ENCODE measurements at regions not wholly inside any gene's neighbourhood (a gene's known extent, or its start where the extent isn't known, plus 50 kb on each side); places are given as distances from the start of the nearest gene placed in this dataset.

DNA sequence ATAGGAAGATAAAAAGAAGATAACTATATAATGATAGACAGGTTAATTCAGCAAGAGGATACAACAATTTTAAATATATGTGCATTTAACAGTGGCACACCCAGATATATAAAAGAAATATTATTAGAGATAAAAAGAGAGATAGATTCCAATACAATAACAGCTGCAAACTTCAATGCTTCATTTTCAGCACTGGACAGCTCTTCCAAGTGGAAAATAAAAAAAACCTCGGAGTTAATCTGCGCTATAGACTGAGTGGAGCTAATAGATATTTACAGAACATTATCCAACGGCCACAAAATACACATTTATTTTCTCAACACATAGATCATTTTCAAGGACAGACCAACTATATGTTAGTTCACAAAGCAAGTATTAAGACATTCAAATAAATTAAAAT, 1229.5 kb upstream of the CDH6 start:
- DNase-seq, result no peak

DNA sequence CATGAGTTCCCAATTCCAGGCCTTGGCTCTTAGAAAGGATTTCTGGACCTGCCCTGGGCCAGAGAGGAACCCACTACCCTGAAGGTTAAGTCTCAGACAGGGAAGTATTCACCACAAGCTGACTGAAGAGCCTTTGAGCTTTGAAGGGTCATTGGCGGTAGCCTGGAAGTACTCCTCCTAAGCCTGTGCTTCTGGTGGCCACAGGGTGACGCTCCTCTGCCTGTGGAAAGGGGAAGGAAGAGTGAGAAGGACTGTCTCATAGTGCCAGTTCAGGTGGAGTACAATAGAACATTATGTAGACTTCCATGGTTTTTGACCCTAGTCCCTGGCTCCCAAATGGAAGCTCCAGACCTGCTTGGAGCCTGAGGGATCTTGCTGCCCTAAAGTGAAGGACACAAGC, 1233.2 kb upstream of the CDH6 start:
- Histone ChIP-seq H3K27ac (no peak overlapping the region), H3K4me3 (no peak overlapping the region), H3K36me3 (ENCODE audit: low read depth, missing control alignments) (no peaks in the 10 kb centered on the region), H3K4me1 (no peaks in the 10 kb centered on the region), H3K9me3 (no peaks in the 10 kb centered on the region), H3K27me3 (no peaks in the 10 kb centered on the region)
- 85 to 89% methylated on average over 2 of the region's 2 CpGs for WGBS, 2 donors
- intact Hi-C loops (cut with DNase I; ENCODE audit: low total_unique reads), result no loop called here
- no peak for DNase-seq
- TF ChIP-seq, protein P1, sequence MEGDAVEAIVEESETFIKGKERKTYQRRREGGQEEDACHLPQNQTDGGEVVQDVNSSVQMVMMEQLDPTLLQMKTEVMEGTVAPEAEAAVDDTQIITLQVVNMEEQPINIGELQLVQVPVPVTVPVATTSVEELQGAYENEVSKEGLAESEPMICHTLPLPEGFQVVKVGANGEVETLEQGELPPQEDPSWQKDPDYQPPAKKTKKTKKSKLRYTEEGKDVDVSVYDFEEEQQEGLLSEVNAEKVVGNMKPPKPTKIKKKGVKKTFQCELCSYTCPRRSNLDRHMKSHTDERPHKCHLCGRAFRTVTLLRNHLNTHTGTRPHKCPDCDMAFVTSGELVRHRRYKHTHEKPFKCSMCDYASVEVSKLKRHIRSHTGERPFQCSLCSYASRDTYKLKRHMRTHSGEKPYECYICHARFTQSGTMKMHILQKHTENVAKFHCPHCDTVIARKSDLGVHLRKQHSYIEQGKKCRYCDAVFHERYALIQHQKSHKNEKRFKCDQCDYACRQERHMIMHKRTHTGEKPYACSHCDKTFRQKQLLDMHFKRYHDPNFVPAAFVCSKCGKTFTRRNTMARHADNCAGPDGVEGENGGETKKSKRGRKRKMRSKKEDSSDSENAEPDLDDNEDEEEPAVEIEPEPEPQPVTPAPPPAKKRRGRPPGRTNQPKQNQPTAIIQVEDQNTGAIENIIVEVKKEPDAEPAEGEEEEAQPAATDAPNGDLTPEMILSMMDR (IDR thresholded peaks at IDR 0.05), result no peak
- TF ChIP-seq POLR2A (IDR thresholded peaks at IDR 0.05), result no peak

More for the DNA sequence above, 1229.5 kb upstream of the CDH6 start:
- Histone ChIP-seq H3K27me3 (no peaks in the 10 kb centered on the region), H3K4me1 (no peaks in the 10 kb centered on the region), H3K9me3 (no peaks in the 10 kb centered on the region), H3K4me3 (no peak overlapping the region), H3K36me3 (ENCODE audit: low read depth, missing control alignments) (no peaks in the 10 kb centered on the region), H3K27ac (no peak overlapping the region)
- WGBS, 2 donors, result 30 to 32% methylated on average over 3 of the region's 3 CpGs
- no peak for TF ChIP-seq POLR2A (IDR thresholded peaks at IDR 0.05)
- TF ChIP-seq, protein P1 (IDR thresholded peaks at IDR 0.05), result no peak
- intact Hi-C loops (cut with DNase I; ENCODE audit: low total_unique reads), result no loop called here

DNA sequence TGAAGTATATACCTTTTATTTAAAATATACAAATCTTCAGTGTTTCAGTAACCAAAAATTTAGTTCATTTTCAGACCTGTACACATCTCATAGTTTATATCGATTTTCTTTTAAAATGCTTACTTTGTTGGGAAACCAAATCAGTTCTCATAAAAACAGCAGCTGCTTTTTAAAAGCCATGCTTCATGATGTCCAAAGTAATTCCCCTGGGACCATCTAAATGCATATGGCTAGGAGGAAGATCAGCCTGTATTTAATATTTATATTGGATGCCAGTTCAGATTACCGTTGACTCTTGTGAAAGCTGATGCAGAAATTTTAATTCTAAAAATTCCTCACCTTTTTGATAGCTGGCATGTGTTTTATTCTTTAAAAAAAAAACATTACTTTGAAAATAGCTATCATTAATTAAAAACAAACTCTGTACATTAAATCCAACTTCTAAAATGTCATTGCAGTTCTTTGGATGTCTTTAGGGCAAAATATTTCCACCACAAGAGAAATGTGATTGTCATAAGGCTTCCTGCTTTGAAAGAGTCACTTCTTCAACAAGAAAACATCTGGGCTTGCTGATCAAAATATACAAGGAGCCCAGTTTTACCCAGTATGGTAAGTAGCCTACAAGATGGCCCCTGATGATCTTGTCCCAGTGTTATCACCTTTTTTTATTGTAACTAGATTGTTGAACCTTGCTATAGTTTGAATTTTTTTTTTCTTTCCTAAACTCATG, 1242.9 kb upstream of the CDH6 start:
- 80 to 84% methylated on average over 2 of the region's 2 CpGs for WGBS, 2 donors
- TF ChIP-seq, protein P1 (IDR thresholded peaks at IDR 0.05), result no peak
- no peak for TF ChIP-seq POLR2A (IDR thresholded peaks at IDR 0.05)
- no peak overlapping the region for H3K4me3 ChIP-seq
- intact Hi-C loops (cut with DNase I; ENCODE audit: low total_unique reads), result no loop called here
- no peak for DNase-seq
- no peaks in the 10 kb centered on the region for H3K9me3 ChIP-seq
- H3K36me3 ChIP-seq (ENCODE audit: low read depth, missing control alignments), result no peaks in the 10 kb centered on the region
- H3K27me3 ChIP-seq, result no peaks in the 10 kb centered on the region
- H3K27ac ChIP-seq, result no peak overlapping the region
- H3K4me1 ChIP-seq, result no peaks in the 10 kb centered on the region

DNA sequence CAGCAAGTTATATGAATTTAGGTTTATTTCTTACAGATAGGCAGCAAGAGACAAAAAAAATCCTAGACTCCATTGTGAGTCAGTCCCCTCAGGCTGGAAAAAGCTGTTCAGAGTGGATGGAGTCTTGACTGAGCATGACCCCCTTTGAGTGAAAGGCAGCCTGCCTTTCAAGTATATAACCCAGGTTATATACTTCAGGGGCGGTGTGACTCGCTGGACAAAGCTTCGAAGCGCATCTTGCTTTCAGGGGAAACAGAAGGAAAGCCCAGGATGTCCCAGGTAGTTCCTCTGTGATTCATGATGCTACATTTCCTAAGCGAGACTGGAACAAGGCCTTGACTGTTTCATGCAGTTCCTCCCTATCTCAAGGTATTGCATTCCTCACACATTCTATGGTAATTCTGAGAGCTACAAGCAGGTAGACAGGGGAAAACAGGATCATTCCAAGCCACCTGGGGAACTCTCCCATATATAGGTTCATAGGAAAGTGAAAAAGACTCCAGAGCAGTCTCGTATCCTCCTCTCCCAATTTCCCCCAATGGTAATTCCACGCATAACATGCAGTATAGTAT, 1244.1 kb upstream of the CDH6 start:
- Histone ChIP-seq H3K4me1 (no peaks in the 10 kb centered on the region), H3K27ac (no peak overlapping the region), H3K27me3 (no peaks in the 10 kb centered on the region), H3K36me3 (ENCODE audit: low read depth, missing control alignments) (no peaks in the 10 kb centered on the region), H3K4me3 (no peak overlapping the region), H3K9me3 (no peaks in the 10 kb centered on the region)
- intact Hi-C loops (cut with DNase I; ENCODE audit: low total_unique reads), result no loop called here
- WGBS, 2 donors, result 75 to 86% methylated on average over 7 of the region's 7 CpGs
- no peak for DNase-seq
- TF ChIP-seq POLR2A (IDR thresholded peaks at IDR 0.05), result no peak
- TF ChIP-seq, protein P1 (IDR thresholded peaks at IDR 0.05), result no peak

DNA sequence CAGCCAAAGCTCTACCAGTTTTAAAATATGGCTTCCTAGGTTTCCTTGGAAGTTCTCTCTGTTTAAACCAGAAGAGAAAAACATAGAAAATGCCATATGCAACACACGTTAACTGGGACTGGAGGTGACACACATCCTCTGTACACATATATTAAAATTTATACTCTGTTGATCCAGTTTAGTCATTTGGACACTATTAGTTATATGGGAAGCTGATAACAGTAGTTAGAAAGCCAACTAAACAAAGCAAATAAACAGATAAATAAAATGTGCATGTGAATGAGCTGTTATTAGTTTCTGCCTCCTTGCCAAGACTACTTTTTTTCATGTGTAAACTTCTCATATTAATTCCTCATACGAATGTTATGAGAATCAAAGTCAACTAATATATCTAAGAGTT, 1249.2 kb upstream of the CDH6 start:
- no peak for DNase-seq
- Histone ChIP-seq H3K4me3 (no peak overlapping the region), H3K27ac (no peak overlapping the region), H3K36me3 (ENCODE audit: low read depth, missing control alignments) (no peaks in the 10 kb centered on the region), H3K9me3 (no peaks in the 10 kb centered on the region), H3K4me1 (no peaks in the 10 kb centered on the region), H3K27me3 (no peaks in the 10 kb centered on the region)
- intact Hi-C loops (cut with DNase I; ENCODE audit: low total_unique reads), result no loop called here
- TF ChIP-seq, protein P1 (IDR thresholded peaks at IDR 0.05), result no peak
- no peak for TF ChIP-seq POLR2A (IDR thresholded peaks at IDR 0.05)
- 80 to 88% methylated on average over 2 of the region's 2 CpGs for WGBS, 2 donors

Measured in testis (tissue), 2 donors.